MM.1S (cell line): ENCODE measurements at regions not wholly inside any gene's neighbourhood (a gene's known extent, or its start where the extent isn't known, plus 50 kb on each side); places are given as distances from the start of the nearest gene placed in this dataset.

Experiments
- DNase-seq: peaks from one replicate; pipeline ENCODE4 v3.0.0-alpha.2; 2015
- H2AFZ ChIP-seq: fragments of 300-600 bp; sonication (generic); 2 replicates; pipeline ENCODE4 v1.6.0; 2016; ENCODE audit warnings: antibody characterized with exemption, low read length
- H3F3A ChIP-seq: fragments of 300-600 bp; sonication (generic); 2 replicates; pipeline ENCODE4 v1.6.1; 2016; ENCODE audit warnings: mild to moderate bottlenecking, antibody characterized with exemption, low read length, moderate library complexity, mixed read lengths; ENCODE audit not compliant: insufficient read depth
- H3K27ac ChIP-seq: fragments of 300-600 bp; sonication (generic); 2 replicates; pipeline ENCODE4 v1.5.1; 2016; ENCODE audit warnings: mild to moderate bottlenecking, low read length
- H3K27me3 ChIP-seq: fragments of 300-600 bp; sonication (generic); replicated peaks from 2 replicates; pipeline ENCODE4 v1.6.0; 2016; ENCODE audit warnings: low read length; ENCODE audit not compliant: insufficient read depth
- H3K36me3 ChIP-seq: fragments of 300-600 bp; sonication (generic); replicated peaks from 2 replicates; pipeline ENCODE4 v1.6.1; 2016; ENCODE audit warnings: mild to moderate bottlenecking, low read length, mixed read lengths; ENCODE audit not compliant: insufficient read depth
- H3K4me1 ChIP-seq: fragments of 300-600 bp; sonication (generic); 2 replicates; pipeline ENCODE4 v1.6.1; 2016; ENCODE audit warnings: low read length, mixed read lengths
- H3K4me2 ChIP-seq: fragments of 300-600 bp; sonication (generic); 2 replicates; pipeline ENCODE4 v1.6.0; 2016; ENCODE audit warnings: low read depth, low read length
- H3K4me3 ChIP-seq: fragments of 300-600 bp; sonication (generic); 2 replicates; pipeline ENCODE4 v1.5.1; 2016; ENCODE audit warnings: low read length, mixed read lengths
- H3K79me2 ChIP-seq: fragments of 300-600 bp; sonication (generic); 2 replicates; pipeline ENCODE4 v1.6.1; 2016; ENCODE audit warnings: mixed run types, low read length, mixed read lengths
- H3K9ac ChIP-seq: fragments of 300-600 bp; sonication (generic); 2 replicates; pipeline ENCODE4 v1.6.1; 2016; ENCODE audit warnings: low read length, mixed read lengths
- H3K9me2 ChIP-seq: fragments of 300-600 bp; sonication (generic); replicated peaks from 2 replicates; pipeline ENCODE4 v1.6.1; 2016; ENCODE audit warnings: mild to moderate bottlenecking, low read length, mixed read lengths; ENCODE audit not compliant: insufficient read depth
- H3K9me3 ChIP-seq: fragments of 300-600 bp; sonication (generic); replicated peaks from 2 replicates; pipeline ENCODE4 v1.6.1; 2016; ENCODE audit warnings: mild to moderate bottlenecking, low read length, mixed read lengths; ENCODE audit not compliant: insufficient read depth
- H4K20me1 ChIP-seq: fragments of 300-600 bp; sonication (generic); 2 replicates; pipeline ENCODE4 v1.6.1; 2016; ENCODE audit warnings: mild to moderate bottlenecking, low read length, moderate library complexity, mixed read lengths; ENCODE audit not compliant: insufficient read depth
- EZH2 ChIP-seq: fragments of 300-600 bp; sonication (generic); optimal IDR thresholded peaks from 2 replicates; pipeline ENCODE3; 2017; ENCODE audit warnings: low read depth, mild to moderate bottlenecking, antibody characterized with exemption, low read length, mixed read lengths
- EZH2phosphoT487 ChIP-seq: fragments of 300-600 bp; sonication (generic); IDR thresholded peaks from 2 replicates; pipeline ENCODE4 v1.6.1; 2018; ENCODE audit warnings: antibody characterized with exemption, low read length
- TF ChIP-seq, protein P1 (sequence below): fragments of 300-600 bp; sonication (generic); IDR thresholded peaks from 2 replicates; pipeline ENCODE4 v1.5.1; 2016; ENCODE audit warnings: antibody characterized with exemption, low read length, mixed read lengths

DNA sequence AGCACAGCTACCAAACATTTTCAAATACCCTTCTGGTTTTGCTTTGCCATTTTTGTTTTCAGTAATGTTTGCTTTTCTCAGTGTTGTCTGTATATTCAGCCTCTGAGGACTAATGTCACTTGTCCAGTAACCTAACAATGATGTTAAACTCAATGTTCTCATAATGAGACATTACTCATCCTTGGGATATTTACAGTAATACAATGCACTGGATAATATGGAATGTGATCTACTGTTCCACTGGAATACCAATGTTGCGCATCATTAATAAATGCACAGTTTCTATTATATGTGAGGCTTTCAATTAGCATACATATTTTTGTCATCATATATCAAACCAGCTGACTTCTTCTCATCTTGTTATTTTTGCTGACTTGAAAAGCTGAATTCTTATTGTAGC is 259.1 kb downstream of the SH2D1A start:
- no peaks in the 10 kb centered on the region for H3K79me2 ChIP-seq
- H3K27me3 ChIP-seq, result no peaks in the 10 kb centered on the region
- H2AFZ ChIP-seq, result no peak overlapping the region
- no peaks in the 10 kb centered on the region for H3K9me2 ChIP-seq
- H4K20me1 ChIP-seq, result no peaks in the 10 kb centered on the region
- H3K4me2 ChIP-seq, result no peak overlapping the region
- no peak overlapping the region for H3K27ac ChIP-seq
- no peaks in the 10 kb centered on the region for H3F3A ChIP-seq
- no peaks in the 10 kb centered on the region for H3K9me3 ChIP-seq
- no peak overlapping the region for H3K9ac ChIP-seq
- no peaks in the 10 kb centered on the region for H3K36me3 ChIP-seq
- no peaks in the 10 kb centered on the region for H3K4me1 ChIP-seq
- no peak for DNase-seq
- TF ChIP-seq EZH2phosphoT487, result no peak
- H3K4me3 ChIP-seq, result no peak overlapping the region

GRCh38 chrX:124606724-124607123 is 260.4 kb downstream of the SH2D1A start:
- Histone ChIP-seq H3K4me3 (no peak overlapping the region), H3K9ac (no peak overlapping the region), H3K9me3 (no peaks in the 10 kb centered on the region), H2AFZ (no peak overlapping the region), H4K20me1 (no peaks in the 10 kb centered on the region), H3K27me3 (no peaks in the 10 kb centered on the region), H3K9me2 (no peaks in the 10 kb centered on the region), H3K4me2 (no peak overlapping the region), H3K79me2 (no peaks in the 10 kb centered on the region), H3K27ac (no peak overlapping the region), H3F3A (no peaks in the 10 kb centered on the region), H3K4me1 (no peaks in the 10 kb centered on the region), H3K36me3 (no peaks in the 10 kb centered on the region)
- DNase-seq, result no peak
- TF ChIP-seq EZH2, result no peak
- TF ChIP-seq, protein P1, sequence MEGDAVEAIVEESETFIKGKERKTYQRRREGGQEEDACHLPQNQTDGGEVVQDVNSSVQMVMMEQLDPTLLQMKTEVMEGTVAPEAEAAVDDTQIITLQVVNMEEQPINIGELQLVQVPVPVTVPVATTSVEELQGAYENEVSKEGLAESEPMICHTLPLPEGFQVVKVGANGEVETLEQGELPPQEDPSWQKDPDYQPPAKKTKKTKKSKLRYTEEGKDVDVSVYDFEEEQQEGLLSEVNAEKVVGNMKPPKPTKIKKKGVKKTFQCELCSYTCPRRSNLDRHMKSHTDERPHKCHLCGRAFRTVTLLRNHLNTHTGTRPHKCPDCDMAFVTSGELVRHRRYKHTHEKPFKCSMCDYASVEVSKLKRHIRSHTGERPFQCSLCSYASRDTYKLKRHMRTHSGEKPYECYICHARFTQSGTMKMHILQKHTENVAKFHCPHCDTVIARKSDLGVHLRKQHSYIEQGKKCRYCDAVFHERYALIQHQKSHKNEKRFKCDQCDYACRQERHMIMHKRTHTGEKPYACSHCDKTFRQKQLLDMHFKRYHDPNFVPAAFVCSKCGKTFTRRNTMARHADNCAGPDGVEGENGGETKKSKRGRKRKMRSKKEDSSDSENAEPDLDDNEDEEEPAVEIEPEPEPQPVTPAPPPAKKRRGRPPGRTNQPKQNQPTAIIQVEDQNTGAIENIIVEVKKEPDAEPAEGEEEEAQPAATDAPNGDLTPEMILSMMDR, result no peak
- TF ChIP-seq EZH2phosphoT487, result no peak

DNA sequence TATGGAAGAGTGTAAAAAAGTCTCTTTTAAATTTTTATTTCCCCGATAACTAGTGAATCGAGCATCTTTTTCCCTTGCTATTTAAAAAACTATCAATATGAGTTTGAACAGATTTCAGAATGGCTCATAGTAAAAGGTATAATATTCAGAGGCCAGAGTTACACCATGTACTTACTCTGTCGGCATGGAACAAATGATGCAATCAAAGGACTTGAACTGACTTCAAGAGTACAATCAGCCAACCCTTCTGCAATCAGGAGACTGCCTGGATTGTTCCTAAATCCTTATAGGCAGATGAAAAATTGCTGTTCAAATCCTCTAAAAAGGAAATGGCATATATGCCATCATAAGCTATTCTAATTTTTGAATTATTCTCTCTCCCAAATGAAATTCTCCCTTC is 273.3 kb downstream of the SH2D1A start:
- no peaks in the 10 kb centered on the region for H3F3A ChIP-seq
- H3K4me3 ChIP-seq, result no peak overlapping the region
- no peak for DNase-seq
- no peaks in the 10 kb centered on the region for H3K4me1 ChIP-seq
- H3K79me2 ChIP-seq, result no peaks in the 10 kb centered on the region
- H3K27ac ChIP-seq, result no peak overlapping the region
- no peak overlapping the region for H3K4me2 ChIP-seq
- no peaks in the 10 kb centered on the region for H3K36me3 ChIP-seq
- H3K9ac ChIP-seq, result no peak overlapping the region
- H3K9me2 ChIP-seq, result no peaks in the 10 kb centered on the region
- no peaks in the 10 kb centered on the region for H4K20me1 ChIP-seq
- no peak overlapping the region for H2AFZ ChIP-seq
- H3K9me3 ChIP-seq, result no peaks in the 10 kb centered on the region; the same call in 1 of the 2 replicates
- no peaks in the 10 kb centered on the region for H3K27me3 ChIP-seq
- TF ChIP-seq EZH2phosphoT487 (no peak), EZH2 (no peak)
- TF ChIP-seq, protein P1, result no peak

GRCh38 chrX:124634363-124634762 is 288.0 kb downstream of the SH2D1A start:
- H3K79me2 ChIP-seq, result no peaks in the 10 kb centered on the region
- H3K4me1 ChIP-seq, result no peaks in the 10 kb centered on the region
- DNase-seq, result no peak
- H2AFZ ChIP-seq, result no peak overlapping the region
- no peaks in the 10 kb centered on the region for H4K20me1 ChIP-seq
- no peaks in the 10 kb centered on the region for H3K36me3 ChIP-seq
- no peaks in the 10 kb centered on the region for H3K9me2 ChIP-seq
- TF ChIP-seq, protein P1, result no peak
- TF ChIP-seq EZH2phosphoT487, result no peak
- TF ChIP-seq EZH2, result no peak
- H3K9ac ChIP-seq, result no peak overlapping the region
- no peaks in the 10 kb centered on the region for H3F3A ChIP-seq
- no peak overlapping the region for H3K4me2 ChIP-seq
- H3K9me3 ChIP-seq, result no peaks in the 10 kb centered on the region
- H3K27me3 ChIP-seq, result no peaks in the 10 kb centered on the region
- no peak overlapping the region for H3K27ac ChIP-seq
- H3K4me3 ChIP-seq, result no peak overlapping the region
